ENCODE measurements at regions not wholly inside any gene's neighbourhood (a gene's known extent, or its start where the extent isn't known, plus 50 kb on each side); places are given as distances from the start of the nearest gene placed in this dataset.

GRCh38 chr18:40662898-40663437 lies 1292.1 kb upstream of the PIK3C3 start:
- H3K36me3 ChIP-seq = no peaks in the 10 kb centered on the region
- H3K9me3 ChIP-seq = no peaks in the 10 kb centered on the region
- TF ChIP-seq CTCF (IDR thresholded peaks at IDR 0.05) = no peak
- no peak overlapping the region for H3K4me3 ChIP-seq
- ATAC-seq (ENCODE audit: insufficient number of reproducible peaks, low FRiP score, low read depth) = no peak
- DNase-seq (ENCODE audit: low spot score) = no peak
- no peaks in the 10 kb centered on the region for H3K27me3 ChIP-seq (replicated peaks; ENCODE audit: insufficient read depth)
- H3K27ac ChIP-seq = no peak overlapping the region
- no peaks in the 10 kb centered on the region for H3K4me1 ChIP-seq (ENCODE audit: control insufficient read depth in 1 of 2, low read depth in 2 of 2)

GRCh38 chr18:40653682-40654081 lies 1301.4 kb upstream of the PIK3C3 start:
- ATAC-seq (ENCODE audit: insufficient number of reproducible peaks, low FRiP score, low read depth) = no peak
- TF ChIP-seq CTCF (IDR thresholded peaks at IDR 0.05) = no peak

GRCh38 chr18:40652321-40652720 lies 1302.7 kb upstream of the PIK3C3 start:
- TF ChIP-seq CTCF (IDR thresholded peaks at IDR 0.05) = no peak
- Histone ChIP-seq H3K4me3 (no peak overlapping the region), H3K27ac (no peak overlapping the region), H3K27me3 (replicated peaks; ENCODE audit: insufficient read depth) (no peaks in the 10 kb centered on the region), H3K4me1 (ENCODE audit: control insufficient read depth in 1 of 2, low read depth in 2 of 2) (no peaks in the 10 kb centered on the region), H3K9me3 (no peaks in the 10 kb centered on the region), H3K36me3 (no peaks in the 10 kb centered on the region)
- no peak for DNase-seq (ENCODE audit: low spot score)
- ATAC-seq (ENCODE audit: insufficient number of reproducible peaks, low FRiP score, low read depth) = no peak

More at GRCh38 chr18:40653682-40654081, 1301.4 kb upstream of the PIK3C3 start:
- no peak for DNase-seq (ENCODE audit: low spot score)
- H3K4me1 ChIP-seq (ENCODE audit: control insufficient read depth in 1 of 2, low read depth in 2 of 2) = no peaks in the 10 kb centered on the region
- H3K27ac ChIP-seq = no peak overlapping the region
- no peak overlapping the region for H3K4me3 ChIP-seq
- H3K27me3 ChIP-seq (replicated peaks; ENCODE audit: insufficient read depth) = no peaks in the 10 kb centered on the region
- H3K36me3 ChIP-seq = no peaks in the 10 kb centered on the region
- H3K9me3 ChIP-seq = no peaks in the 10 kb centered on the region

- no peak for TF ChIP-seq CTCF (IDR thresholded peaks at IDR 0.05)
- H3K4me3 ChIP-seq = no peak overlapping the region
- H3K27ac ChIP-seq = no peak overlapping the region
- DNase-seq (ENCODE audit: low spot score) (no peak), ATAC-seq (ENCODE audit: insufficient number of reproducible peaks, low FRiP score, low read depth) (no peak)
- no peaks in the 10 kb centered on the region for H3K27me3 ChIP-seq (replicated peaks; ENCODE audit: insufficient read depth)
- H3K4me1 ChIP-seq (ENCODE audit: control insufficient read depth in 1 of 2, low read depth in 2 of 2) = no peaks in the 10 kb centered on the region
- H3K9me3 ChIP-seq = no peaks in the 10 kb centered on the region
- no peaks in the 10 kb centered on the region for H3K36me3 ChIP-seq
These were observed 1303.9 kb upstream of the PIK3C3 start for GRCh38 chr18:40651163-40651562.

- no peak for TF ChIP-seq CTCF (IDR thresholded peaks at IDR 0.05)
- H3K27ac ChIP-seq = no peak overlapping the region
- no peaks in the 10 kb centered on the region for H3K27me3 ChIP-seq (replicated peaks; ENCODE audit: insufficient read depth)
- ATAC-seq (ENCODE audit: insufficient number of reproducible peaks, low FRiP score, low read depth) (no peak), DNase-seq (ENCODE audit: low spot score) (no peak)
- H3K9me3 ChIP-seq = no peaks in the 10 kb centered on the region
- H3K36me3 ChIP-seq = no peaks in the 10 kb centered on the region
- no peaks in the 10 kb centered on the region for H3K4me1 ChIP-seq (ENCODE audit: control insufficient read depth in 1 of 2, low read depth in 2 of 2)
- no peak overlapping the region for H3K4me3 ChIP-seq
These were observed 1312.3 kb upstream of the PIK3C3 start for GRCh38 chr18:40642692-40643229.
